GM12875 (cell line): ENCODE measurements at regions not wholly inside any gene's neighbourhood (a gene's known extent, or its start where the extent isn't known, plus 50 kb on each side); places are given as distances from the start of the nearest gene placed in this dataset.

Source experiments
- H3K4me3 ChIP-seq: one replicate; pipeline ENCODE4 v1.5.1; 2011; ENCODE audit warnings: low read depth, low read length, control low read depth
- CTCF ChIP-seq: IDR thresholded peaks from 2 replicates; pipeline ENCODE4 v1.5.1; 2011; ENCODE audit warnings: low read depth, mild to moderate bottlenecking, control low read depth, inconsistent platforms, low read length, moderate library complexity, borderline replicate concordance; ENCODE audit not compliant: insufficient read depth

DNA sequence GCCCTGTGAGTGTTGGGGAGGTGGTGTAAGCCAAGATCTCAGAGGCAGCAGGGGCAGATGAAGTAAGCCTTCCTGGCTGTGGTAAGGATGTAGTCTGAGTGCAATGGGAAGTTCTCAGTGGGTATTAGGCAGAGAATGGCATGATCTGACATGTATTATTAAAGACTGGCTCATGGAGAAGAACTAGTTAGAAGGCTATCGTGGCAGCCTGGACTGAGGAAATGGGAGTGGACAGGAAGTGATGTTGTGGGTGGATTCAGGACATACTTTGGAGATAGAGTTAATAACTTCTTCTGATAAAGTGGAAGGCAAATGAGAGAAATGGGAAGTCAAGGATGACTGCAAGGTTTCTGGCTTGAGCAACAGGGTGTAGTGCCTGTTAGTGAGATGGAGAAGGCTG lies 250.9 kb upstream of the CFAP20DC start:
- TF ChIP-seq CTCF: no peak
- H3K4me3 ChIP-seq: no peak overlapping the region

- TF ChIP-seq CTCF: no peak
- H3K4me3 ChIP-seq: no peak overlapping the region
These were observed 249.7 kb upstream of the CFAP20DC start for GRCh38 chr3:59299561-59299960.

GRCh38 chr3:59290358-59290757 lies 240.5 kb upstream of the CFAP20DC start:
- no peak for TF ChIP-seq CTCF
- no peak overlapping the region for H3K4me3 ChIP-seq

DNA sequence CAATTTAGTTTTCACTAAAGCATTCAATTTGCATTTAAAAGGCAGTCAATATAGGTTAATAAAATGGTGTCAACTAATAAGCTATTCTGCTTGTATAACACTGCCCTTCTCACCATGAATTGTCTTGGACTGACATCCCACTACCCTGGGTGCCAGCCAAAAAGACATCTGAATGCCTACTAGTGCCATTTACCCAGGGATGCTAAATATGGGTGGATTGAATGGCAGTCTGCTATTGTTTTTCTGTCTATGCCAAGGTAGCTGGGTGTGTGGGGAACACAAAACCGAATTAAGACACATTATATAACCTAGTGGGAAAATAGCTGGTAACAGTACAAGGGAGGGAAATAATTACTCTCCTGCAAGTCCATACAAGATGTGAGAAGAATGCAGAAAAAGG lies 240.0 kb upstream of the CFAP20DC start:
- H3K4me3 ChIP-seq: no peak overlapping the region
- no peak for TF ChIP-seq CTCF

DNA sequence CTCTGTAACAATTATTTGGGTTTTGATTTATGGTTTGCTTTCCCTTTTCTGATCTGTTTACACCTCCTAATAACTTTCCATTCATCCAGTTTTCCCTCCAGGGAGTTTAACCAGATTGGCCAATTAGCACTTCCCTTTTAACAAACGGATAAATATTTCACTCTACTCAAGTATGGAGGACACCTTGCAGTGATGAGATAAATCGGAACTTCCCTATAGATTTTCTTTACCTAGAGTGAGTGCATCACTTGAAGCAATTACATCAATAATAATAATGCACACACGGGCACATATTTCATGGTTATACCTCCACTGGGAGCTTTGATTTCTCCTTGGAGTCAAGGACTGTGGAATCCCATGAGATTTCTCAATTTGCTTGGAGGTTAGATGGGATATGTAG lies 239.1 kb upstream of the CFAP20DC start:
- no peak for TF ChIP-seq CTCF
- H3K4me3 ChIP-seq: no peak overlapping the region

DNA sequence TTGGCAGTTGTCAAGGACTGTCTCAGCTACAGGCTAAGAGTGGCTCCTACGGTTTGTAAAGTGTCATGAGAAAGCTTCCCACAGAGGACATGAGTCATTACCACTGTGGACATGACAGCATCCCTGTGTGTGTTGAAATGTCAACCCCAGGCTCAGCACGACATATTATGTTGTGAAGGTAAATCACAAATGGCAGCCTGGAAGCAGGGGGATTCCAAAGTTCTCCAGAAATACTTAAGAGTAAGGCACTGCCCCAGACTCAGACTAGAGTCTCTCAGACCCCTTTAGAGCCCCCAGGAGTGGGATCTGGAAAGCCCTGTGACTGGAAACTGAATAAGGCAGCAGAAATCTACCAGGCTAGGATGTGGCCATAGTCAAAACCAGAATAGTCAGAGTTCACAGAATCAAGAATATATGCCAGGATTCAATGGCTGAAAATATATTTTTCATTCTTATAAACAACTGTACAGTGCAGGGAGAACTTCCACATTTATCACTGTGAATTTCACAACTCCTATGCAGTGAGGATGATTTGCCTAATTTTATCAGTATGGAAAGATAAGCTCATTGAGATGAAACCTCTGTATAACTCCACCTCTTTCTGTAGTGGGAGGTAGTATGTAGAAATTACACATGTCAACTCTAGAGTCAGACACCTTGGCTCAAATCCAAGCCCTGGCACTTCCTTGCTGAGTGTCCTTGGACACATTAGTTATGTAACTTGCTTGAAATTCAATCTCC lies 237.1 kb upstream of the CFAP20DC start:
- no peak for TF ChIP-seq CTCF
- no peak overlapping the region for H3K4me3 ChIP-seq

DNA sequence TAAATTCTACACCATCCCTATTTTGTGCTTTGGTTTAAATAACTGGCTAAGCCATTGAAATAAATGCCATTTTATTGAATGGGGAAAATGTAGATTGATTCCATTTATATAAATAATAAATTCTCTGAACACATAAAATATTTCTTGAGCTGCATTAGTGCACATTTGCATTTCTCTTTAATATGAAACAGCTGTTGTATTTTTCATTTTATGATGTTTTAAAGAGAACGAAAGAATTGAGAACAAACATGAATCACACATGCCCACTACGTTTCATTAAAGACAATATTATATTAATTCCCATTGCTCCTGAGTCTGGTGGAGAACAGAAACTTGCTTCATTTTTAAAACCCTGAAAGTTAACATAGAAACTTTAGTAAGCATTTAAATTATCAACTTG lies 235.7 kb upstream of the CFAP20DC start:
- no peak overlapping the region for H3K4me3 ChIP-seq
- no peak for TF ChIP-seq CTCF
